Erythroblast (primary cell): ENCODE measurements at regions not wholly inside any gene's neighbourhood (a gene's known extent, or its start where the extent isn't known, plus 50 kb on each side); places are given as distances from the start of the nearest gene placed in this dataset.
"Not testable (repeated sequence)": the region's sequence is repeated elsewhere in the genome, so short reads cannot be mapped to it uniquely, and the experiment has no call there.

ENCODE experiments used
- DNase-seq, 2 experiments: peaks; one replicate each; lab custom pipeline; 2025; lab: John Stamatoyannopoulos, UW
- GATA1 ChIP-seq: IDR thresholded peaks from 2 replicates; pipeline ENCODE4 v1.6.1; 2011; ENCODE audit warnings: low read depth, mild to moderate bottlenecking, control low read depth, low read length, moderate library complexity
- POLR2A ChIP-seq: IDR thresholded peaks from 2 replicates; pipeline ENCODE4 v1.6.1; 2011; ENCODE audit warnings: mild to moderate bottlenecking, low read length

DNA sequence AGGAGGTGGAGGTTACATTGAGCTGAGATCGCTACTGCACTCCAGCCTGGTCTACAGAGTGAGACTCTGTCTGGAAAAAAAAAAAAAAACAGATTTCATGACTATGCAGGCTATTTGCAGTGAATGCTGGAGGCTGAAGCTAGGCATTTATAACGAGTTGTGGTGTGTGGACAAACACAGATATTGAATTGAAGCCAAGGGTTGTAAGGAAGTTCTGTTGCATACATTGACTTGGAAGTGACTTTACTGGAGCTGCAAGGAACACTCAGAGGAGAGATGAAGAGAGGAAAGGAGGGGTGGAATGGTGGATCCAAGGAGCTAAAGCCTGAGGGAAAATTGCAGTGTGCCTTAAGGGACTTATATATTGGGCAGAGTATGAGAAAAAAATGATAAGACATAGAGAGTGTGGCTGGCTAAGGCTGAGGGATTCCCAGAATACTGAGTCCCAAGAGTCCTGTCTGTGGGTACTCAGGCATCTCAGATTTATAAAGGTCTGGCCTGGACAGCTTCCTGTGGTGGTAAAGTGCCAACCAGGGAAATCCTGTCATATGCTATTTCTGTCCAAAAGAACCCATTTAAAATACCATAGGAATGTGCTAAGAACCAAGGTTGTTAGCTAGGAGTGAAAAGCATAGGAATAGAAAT, 87.8 kb upstream of the GUCY1A1 start:
- DNase-seq = no peak
- TF ChIP-seq GATA1 (no peak), POLR2A (no peak)

- TF ChIP-seq POLR2A = no peak
- TF ChIP-seq GATA1 = no peak
- no peak for DNase-seq
Observed at GRCh38 chr4:155578219-155578618, 88.4 kb upstream of the GUCY1A1 start.

- DNase-seq = not testable (repeated sequence)
Observed at GRCh38 chr4:155574329-155574728, 92.3 kb upstream of the GUCY1A1 start.

DNA sequence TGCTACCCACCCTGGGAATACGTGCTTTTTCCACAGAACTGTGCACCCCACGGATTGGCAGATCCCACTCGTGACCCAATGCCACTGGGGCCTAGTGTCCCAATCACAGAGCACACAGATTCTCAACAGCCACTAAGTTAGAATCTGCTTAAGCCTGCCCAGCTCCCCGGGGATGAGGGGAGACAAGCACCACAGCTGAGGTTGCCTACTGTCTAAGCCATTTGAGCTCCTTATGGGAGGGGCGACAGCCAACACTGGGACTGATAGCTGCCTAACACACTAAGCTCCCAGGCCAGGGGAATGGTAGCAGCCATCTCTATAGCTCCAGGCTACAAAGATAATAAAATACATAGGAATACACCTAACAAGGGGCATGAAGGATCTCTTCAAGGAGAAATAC, 93.5 kb upstream of the GUCY1A1 start:
- no peak for TF ChIP-seq POLR2A
- no peak for TF ChIP-seq GATA1
- no peak for DNase-seq

GRCh38 chr4:155572106-155572703, 94.4 kb upstream of the GUCY1A1 start:
- DNase-seq = no peak

GRCh38 chr4:155571184-155571944, 95.3 kb upstream of the GUCY1A1 start:
- TF ChIP-seq POLR2A = no peak
- no peak for TF ChIP-seq GATA1

More at GRCh38 chr4:155572106-155572703, 94.4 kb upstream of the GUCY1A1 start:
- TF ChIP-seq GATA1 (no peak), POLR2A (no peak)

GRCh38 chr4:155570661-155571060, 96.0 kb upstream of the GUCY1A1 start:
- no peak for TF ChIP-seq POLR2A
- TF ChIP-seq GATA1 = no peak
- DNase-seq = no peak

More at GRCh38 chr4:155571184-155571944, 95.3 kb upstream of the GUCY1A1 start:
- no peak for DNase-seq

GRCh38 chr4:155569960-155570515, 96.6 kb upstream of the GUCY1A1 start:
- DNase-seq = no peak
- no peak for TF ChIP-seq GATA1
- no peak for TF ChIP-seq POLR2A

DNA sequence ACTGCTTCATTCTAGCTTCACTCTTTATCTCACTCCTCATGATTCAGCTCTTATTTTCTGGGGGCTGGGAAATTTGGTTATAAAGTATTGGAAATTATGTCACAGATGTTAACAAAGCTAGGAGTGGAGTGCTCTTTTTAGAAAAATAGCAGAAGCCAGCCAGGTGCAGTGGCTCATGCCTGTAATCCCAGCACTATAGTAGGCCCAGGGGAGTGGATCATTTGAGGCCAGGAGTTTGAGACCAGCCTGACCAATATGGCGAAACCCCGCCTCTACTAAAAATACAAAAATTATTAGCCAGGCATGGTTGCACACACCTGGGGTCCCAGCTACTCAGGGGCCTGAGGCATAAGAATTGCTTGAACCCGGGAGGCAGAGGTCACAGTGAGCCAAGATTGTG, 97.2 kb upstream of the GUCY1A1 start:
- no peak for DNase-seq
- TF ChIP-seq POLR2A (no peak), GATA1 (no peak)

DNA sequence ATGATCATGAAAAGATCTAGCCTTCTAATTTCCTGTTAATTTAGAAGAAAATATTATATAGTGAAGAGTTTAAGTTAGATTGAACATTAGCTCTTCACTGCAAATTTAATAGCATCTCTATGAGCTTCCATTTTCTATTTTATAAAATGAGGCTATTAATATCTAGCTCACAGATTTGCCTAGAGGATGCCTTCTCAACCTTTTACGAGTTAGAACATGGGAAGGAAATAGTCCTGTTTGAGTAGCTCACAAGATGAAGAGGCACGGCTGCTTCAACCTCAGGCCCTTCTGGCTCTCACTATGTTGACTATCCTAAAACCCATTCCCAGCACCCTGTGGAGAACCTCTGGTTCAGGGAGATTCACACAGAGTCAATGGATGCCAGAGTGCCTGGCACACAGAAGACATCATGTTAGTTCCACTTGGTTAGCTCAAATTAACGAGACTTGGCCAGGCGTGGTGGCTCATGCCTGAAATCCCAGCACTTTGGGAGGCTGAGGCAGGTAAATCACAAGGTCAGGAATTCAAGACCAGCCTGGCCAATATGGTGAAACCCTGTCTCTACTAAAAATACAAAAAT, 97.9 kb upstream of the GUCY1A1 start:
- TF ChIP-seq POLR2A = no peak
- no peak for TF ChIP-seq GATA1
- DNase-seq = no peak

DNA sequence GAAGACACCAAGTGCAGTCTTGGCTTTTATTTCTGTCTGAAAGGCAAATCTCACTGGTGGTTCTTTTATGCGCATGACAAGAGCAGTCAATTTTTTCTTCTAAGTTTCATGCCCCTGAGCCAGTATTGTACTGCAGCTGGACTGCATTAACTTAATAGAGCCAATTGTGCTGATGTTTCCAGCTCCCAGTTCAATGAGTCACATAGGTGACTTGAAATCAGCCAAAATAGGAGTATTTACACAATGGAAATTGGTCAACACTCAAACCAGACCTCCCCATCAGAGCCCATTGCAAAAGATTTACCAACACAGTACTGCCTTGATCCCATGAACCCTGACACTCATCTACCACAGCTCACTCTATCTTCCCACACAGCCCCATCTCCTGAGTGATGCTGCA, 100.3 kb upstream of the GUCY1A1 start:
- no peak for DNase-seq
- no peak for TF ChIP-seq POLR2A

DNA sequence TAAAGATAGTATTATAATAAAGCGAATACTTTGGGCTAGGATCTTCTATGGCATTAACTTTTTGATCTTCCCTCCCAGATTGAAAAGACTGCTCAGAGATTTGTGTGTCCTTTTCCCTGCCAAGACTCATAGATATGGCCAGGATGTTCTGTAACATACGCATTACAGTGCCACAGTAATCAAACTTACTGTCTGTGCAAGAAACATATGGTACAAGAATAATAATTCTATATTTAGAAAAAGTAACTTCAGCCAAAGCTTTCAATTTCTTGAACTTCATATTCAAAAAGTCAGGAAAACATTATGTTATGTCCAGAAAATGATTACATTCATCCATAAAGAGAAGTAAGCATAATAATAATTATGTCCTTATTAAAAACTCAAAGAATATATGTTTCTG, 100.9 kb upstream of the GUCY1A1 start:
- TF ChIP-seq POLR2A = no peak
- no peak for TF ChIP-seq GATA1
- DNase-seq = no peak

- TF ChIP-seq POLR2A (no peak), GATA1 (no peak)
- DNase-seq = no peak
Observed at GRCh38 chr4:155565330-155565729, 101.3 kb upstream of the GUCY1A1 start.

- no peak for TF ChIP-seq GATA1
- no peak for TF ChIP-seq POLR2A
- no peak for DNase-seq
Observed at GRCh38 chr4:155564880-155565279, 101.8 kb upstream of the GUCY1A1 start.
